GM21526 (cell line): ENCODE measurements at regions not wholly inside any gene's neighbourhood (a gene's known extent, or its start where the extent isn't known, plus 50 kb on each side); places are given as distances from the start of the nearest gene placed in this dataset.
"Not testable (repeated sequence)": the region's sequence is repeated elsewhere in the genome, so short reads cannot be mapped to it uniquely, and the experiment has no call there.

Source experiments
- ATAC-seq: cut with Tn5 transposase; IDR thresholded peaks from one replicate; pipeline ENCODE4 v1.9.1; 2021; ENCODE audit warnings: moderate library complexity; ENCODE audit not compliant: unreplicated experiment, low FRiP score

DNA sequence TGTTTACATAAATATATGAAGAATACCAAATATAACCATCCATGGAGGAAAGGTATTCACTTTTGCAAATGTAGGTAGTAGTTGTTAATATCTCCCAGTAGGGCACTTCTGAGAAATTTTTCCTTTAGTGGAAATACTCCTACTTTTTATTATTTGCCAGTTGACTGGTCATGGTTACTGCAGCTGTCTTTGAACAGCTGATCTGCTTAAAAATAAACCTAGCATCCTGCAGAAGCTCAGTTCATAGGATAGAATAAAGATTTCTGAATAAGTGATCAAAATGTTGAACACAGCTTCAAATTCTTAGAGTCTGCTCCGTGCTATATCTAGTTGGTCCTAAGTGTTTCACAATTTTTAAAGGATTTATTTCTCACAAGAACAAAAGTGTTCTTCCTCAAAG, 270.7 kb upstream of the TRPC7 start:
- no peak for ATAC-seq

- ATAC-seq, result no peak
Measured at GRCh38 chr5:136631186-136631585, 265.8 kb upstream of the TRPC7 start.

DNA sequence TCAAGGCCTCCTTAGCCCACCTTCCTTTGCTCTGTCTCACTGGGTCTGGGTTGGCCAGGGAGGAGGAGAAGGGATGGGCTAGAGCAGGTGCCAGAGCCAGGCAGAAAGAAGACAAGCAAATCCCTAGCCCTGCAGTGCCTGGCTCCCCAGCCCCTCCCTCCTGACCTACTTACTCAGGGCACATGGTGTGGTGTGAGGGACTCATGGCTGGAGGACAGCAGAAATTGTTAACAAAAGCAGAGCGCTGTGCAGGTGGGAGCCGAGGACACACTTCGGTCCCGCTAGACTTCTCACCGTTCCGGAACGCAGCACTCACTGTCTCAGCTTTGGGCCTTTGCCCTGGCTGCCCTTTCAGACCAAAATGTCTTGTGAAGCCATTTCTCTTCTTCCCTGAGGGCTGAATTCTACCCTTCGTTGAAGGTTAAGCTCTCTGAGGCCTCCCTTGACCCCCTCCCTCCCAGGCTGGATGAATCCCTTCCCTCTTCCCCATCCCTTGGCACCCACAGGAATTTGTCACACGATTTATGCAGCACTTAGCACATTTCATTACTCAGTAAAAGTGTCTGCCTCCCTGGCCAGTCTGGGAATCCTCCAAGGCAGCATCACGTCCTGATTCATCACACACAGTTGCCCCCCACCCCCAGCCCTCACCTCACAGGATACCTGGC, 263.9 kb upstream of the TRPC7 start:
- no peak for ATAC-seq

GRCh38 chr5:136626531-136626930, 261.2 kb upstream of the TRPC7 start:
- no peak for ATAC-seq

DNA sequence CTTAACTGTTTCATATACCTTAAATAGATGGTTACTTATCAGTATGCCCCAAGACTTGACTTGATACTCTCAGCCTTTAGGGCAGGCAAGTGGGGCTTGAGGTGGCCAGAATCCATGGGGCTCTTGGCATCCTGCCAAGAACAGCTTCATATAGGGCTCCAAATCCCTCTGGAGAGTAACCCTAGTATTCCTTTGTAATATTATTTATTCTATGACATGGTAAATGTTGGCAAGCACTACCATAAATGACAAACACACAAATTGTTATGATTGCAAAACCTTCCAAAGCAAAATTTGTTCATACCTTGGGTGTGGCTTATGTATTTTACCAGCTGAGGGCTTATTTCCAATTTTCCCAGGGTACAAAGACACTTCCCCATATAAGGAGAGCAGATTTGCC, 257.4 kb upstream of the TRPC7 start:
- no peak for ATAC-seq

GRCh38 chr5:136621743-136622142, 256.4 kb upstream of the TRPC7 start:
- ATAC-seq, result no peak

DNA sequence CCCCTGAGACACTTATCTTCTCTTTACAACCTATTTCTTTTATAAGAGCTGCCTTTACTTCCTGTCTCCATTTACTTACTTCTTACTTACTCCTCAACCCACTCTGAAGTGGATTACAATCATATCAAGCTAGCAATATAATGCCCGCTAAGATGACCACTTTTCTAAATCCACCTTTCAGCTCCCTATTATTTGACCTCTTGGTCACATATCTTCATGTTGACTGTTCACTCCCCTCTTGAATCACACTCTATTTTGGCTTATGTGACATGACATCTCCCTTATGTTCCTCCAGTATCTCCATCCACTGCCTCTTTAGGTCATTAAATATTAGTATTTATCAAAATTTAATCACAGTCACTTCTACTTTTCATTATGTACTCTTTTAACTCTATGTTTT, 255.3 kb upstream of the TRPC7 start:
- ATAC-seq, result no peak

- ATAC-seq, result no peak
Measured at GRCh38 chr5:136620016-136620419, 254.7 kb upstream of the TRPC7 start.

DNA sequence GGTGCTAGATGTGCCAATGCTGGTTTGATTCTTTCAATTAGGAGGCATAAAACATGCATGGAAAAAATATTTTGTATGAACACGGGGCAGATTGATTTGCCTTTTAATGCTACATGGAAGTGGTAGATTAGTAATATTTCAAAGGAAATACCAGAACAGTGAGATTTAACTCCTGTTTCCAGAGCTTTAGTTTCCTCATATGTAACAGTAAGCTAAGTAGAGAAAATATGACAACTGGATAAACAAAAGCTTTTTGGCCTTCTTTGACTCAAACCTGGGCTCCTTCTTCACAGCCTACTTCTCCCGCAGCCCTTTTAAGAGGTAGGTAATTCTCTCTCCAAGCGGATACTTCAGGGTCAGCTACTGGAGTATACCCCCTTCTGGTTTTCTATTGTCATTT, 254.2 kb upstream of the TRPC7 start:
- no peak for ATAC-seq

DNA sequence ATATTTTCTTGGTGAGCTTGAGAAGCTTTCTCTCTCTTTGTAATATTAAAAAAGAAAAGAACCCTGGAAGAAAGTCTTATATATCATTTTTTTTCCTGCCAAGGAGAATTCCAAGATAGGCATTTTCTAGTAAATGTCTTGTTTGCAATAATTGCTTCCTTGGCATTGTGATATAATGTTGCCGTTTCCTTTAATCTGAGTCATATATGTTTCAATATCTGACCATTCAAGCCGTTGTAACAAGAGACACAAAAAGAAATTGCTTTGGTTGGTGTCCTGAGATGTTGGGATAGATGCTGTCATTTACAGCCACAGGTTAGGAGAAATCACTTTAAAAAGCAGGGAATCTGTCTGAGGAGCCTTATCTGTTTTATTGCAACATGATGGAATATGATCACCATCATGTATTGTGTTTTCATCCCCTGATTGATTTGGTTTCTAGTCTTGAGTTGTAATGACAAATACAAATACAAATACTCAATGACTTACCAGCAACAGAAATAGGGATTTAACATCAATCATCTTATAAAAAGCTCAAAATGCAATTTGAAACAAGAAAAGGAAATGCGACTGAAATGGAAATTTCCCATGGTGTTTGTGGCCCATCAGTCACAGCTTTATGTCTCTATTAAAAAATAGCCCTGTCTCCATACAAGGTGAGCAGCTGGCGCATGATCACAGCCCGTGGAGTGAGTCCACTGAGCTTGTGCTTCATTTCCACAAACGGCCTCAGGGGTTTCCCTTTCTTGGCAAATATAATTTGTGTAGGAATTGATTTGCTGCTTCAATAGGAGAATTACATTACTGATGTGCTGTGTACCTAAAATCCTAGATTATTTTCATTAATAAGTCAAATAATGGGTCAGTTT, 250.1 kb upstream of the TRPC7 start:
- ATAC-seq, result no peak

DNA sequence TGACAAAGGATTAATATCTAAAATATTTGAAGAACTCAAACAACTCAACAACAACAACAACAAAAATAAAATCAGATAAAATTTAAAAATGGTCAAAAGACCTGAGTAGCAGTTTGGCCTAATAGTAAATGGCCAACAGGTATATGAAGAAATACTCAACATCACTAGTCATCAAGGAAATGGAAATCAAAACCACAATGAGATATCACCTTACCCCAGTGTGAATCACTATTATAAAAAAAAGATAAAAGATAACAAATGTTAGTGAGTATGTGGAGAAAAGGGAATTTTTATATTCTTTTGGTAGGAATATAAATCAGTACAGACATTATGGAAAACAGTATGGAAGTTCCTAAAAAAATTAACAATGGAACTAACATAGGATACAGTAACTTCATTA, 247.9 kb upstream of the TRPC7 start:
- ATAC-seq, result no peak

- ATAC-seq, result no peak
Measured at GRCh38 chr5:136605638-136606037, 240.3 kb upstream of the TRPC7 start.

GRCh38 chr5:136600306-136600705, 235.0 kb upstream of the TRPC7 start:
- no peak for ATAC-seq

DNA sequence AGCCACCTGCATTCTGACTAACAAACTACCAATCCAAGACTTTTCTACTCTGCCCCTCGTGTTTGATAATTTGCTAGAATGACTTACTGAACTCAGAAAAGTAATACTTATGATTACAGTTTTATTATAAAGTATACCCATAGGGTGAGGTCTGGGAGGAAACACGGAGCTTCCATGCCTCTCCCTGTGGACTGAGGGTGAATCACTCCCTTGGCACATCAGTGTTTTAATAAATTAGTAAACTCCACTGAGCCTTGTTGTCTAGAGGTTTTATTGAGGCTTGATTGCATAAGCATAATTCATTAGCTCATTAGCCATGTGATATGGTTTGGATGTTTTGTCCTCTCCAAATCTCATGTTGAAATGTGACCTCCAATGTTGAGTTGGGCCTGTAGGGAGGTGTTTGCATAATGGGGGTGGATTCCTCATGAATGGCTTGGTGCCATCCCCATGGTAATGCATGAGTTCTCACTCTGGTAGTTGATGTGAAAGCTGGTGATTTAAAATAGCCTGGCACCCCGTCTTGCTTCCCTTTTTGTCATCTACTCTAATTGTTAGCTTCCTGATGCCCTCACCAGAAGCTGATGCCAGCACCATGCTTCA, 233.6 kb upstream of the TRPC7 start:
- no peak for ATAC-seq

GRCh38 chr5:136594416-136594815, 229.1 kb upstream of the TRPC7 start:
- no peak for ATAC-seq

DNA sequence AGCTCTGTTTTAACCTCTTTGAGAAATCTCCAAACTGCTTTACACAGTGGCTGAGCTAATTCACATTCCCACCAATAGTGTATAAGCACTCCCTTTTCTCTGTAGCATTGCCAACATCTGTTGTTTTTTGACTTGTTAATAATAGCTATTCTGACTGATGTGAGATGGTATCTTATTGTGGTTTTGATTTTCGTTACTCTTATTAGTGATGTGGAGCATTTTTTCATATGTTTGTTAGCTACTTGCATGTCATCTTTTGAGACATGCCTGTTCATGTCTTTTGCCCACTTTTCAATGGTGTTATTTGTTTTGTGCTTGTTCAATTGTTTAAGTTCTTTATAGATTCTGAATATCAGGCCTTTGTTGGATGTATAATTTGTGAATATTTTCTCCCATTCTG, 225.2 kb upstream of the TRPC7 start:
- no peak for ATAC-seq

GRCh38 chr5:136586196-136586595, 220.9 kb upstream of the TRPC7 start:
- ATAC-seq, result no peak

- ATAC-seq, result no peak
Measured at GRCh38 chr5:136584474-136584873, 219.1 kb upstream of the TRPC7 start.

GRCh38 chr5:136579238-136579637, 213.9 kb upstream of the TRPC7 start:
- no peak for ATAC-seq

GRCh38 chr5:136569875-136570274, 204.5 kb upstream of the TRPC7 start:
- ATAC-seq, result not testable (repeated sequence)

DNA sequence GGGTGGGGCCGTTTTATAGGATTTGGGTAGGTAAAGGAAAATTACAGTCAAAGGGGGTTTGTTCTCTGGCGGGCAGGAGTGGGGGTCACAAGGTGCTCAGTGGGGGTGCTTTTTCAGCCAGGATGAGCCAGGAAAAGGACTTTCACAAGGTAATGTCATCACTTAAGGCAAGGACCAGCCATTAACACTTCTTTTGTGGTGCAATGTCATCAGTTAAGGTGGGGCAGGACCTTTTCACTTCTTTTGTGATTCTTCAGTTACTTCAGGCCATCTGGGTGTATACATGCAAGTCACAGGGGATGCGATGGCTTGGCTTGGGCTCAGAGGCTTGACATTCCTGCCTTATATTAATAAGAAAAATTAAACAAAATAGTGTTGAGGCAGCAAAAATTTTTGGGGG, 200.1 kb upstream of the TRPC7 start:
- ATAC-seq, result not testable (repeated sequence)

DNA sequence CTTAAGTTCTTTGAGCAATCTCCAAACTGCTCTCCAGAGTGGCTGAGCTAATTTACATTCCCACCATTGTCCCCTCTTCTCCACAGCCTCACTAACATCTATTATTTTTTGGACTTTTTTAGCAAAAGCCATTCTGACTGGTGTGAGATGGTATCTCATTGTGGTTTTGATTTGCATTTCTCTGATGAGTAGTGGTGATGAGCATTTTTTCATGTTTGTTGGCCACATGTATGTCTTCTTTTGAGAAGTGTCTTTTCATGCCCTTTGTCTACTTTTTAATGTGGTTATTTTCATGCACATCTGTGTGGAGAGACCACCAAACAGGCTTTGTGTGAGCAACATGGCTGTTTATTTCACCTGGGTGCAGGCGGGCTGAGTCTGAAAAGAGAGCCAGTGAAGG, 199.7 kb upstream of the TRPC7 start:
- ATAC-seq, result not testable (repeated sequence)
